ENCODE measurements at regions not wholly inside any gene's neighbourhood (a gene's known extent, or its start where the extent isn't known, plus 50 kb on each side); places are given as distances from the start of the nearest gene placed in this dataset.

DNA sequence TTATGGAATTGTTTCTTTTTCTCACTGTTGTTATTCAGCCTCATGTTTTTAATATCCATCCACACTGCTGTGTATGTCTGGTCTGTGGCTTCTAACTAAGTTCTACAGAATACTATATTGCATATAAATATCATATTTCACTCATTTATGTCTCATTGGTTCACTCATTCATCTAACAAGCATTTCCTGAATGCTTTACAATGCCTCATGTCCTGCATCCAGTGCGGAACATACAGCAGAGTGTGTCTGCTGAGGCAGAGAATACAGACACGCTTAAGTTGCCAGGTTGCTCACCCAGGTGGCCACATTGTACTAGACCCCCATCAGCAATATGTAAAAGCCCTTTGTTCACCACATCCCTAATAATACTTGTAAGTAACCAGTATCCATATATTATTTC lies 111.8 kb upstream of the CNTNAP2 start:
- Histone ChIP-seq H3K4me3 (ENCODE audit: low read length) (no peak overlapping the region), H3K27ac (ENCODE audit: low read length) (no peak overlapping the region), H3K27me3 (ENCODE audit: control insufficient read depth, insufficient read depth) (no peaks in the 10 kb centered on the region), H3K9me3 (ENCODE audit: control insufficient read depth, low read length) (no peaks in the 10 kb centered on the region), H3K4me1 (ENCODE audit: control insufficient read depth, insufficient read depth, low read length) (no peaks in the 10 kb centered on the region)
- ATAC-seq (no peak), DNase-seq (no peak)
- WGBS = 87% methylated on average over 2 of the region's 2 CpGs
- intact Hi-C loops (cut with DNase I) = no loop called here

DNA sequence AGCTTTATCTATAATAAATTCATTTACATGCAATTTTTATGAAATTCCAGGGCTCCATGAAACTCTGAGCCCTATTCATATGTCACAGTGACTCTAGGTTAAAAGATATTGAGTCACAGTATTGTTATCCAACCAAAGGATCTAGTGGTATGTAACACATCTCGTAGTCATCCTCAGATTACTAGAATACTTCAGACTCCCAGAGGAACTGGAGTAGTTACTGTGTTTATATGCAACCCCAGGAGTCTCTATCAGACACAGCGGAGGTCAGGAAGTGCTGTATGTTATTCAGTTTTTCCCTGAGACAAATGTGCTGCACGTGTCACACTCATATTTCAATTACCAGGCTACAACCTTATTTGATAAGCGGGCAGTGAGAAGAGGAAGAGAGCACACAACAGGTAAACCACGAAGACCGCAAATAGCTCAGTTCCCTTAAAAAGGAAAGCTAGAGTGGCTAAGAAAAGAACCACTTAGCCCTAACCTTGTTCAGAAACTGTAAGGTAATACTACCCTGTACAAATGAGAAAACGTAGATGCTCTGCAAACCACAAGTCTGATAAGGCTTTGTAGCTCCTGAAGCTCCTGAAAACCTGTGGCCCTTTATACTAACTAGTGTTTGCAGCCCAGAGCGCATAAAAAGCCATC lies 114.0 kb upstream of the CNTNAP2 start:
- H3K27ac ChIP-seq (ENCODE audit: low read length) = no peak overlapping the region
- H3K4me3 ChIP-seq (ENCODE audit: low read length) = no peak overlapping the region
- H3K4me1 ChIP-seq (ENCODE audit: control insufficient read depth, insufficient read depth, low read length) = no peaks in the 10 kb centered on the region
- no peaks in the 10 kb centered on the region for H3K27me3 ChIP-seq (ENCODE audit: control insufficient read depth, insufficient read depth)
- H3K9me3 ChIP-seq (ENCODE audit: control insufficient read depth, low read length) = no peaks in the 10 kb centered on the region
- DNase-seq = no peak
- intact Hi-C loops (cut with DNase I) = no loop called here
- ATAC-seq = no peak
- 61% methylated on average over 8 of the region's 8 CpGs for WGBS

- ATAC-seq = no peak
- Histone ChIP-seq H3K4me1 (ENCODE audit: control insufficient read depth, insufficient read depth, low read length) (no peaks in the 10 kb centered on the region), H3K27me3 (ENCODE audit: control insufficient read depth, insufficient read depth) (no peaks in the 10 kb centered on the region), H3K27ac (ENCODE audit: low read length) (no peak overlapping the region), H3K4me3 (ENCODE audit: low read length) (no peak overlapping the region), H3K9me3 (ENCODE audit: control insufficient read depth, low read length) (no peaks in the 10 kb centered on the region)
- no peak for DNase-seq
- intact Hi-C loops (cut with DNase I) = no loop called here
These were observed 114.6 kb upstream of the CNTNAP2 start for GRCh38 chr7:146002008-146002407.

- H3K27ac ChIP-seq (ENCODE audit: low read length) = no peak overlapping the region
- H3K27me3 ChIP-seq (ENCODE audit: control insufficient read depth, insufficient read depth) = no peaks in the 10 kb centered on the region
- H3K9me3 ChIP-seq (ENCODE audit: control insufficient read depth, low read length) = no peaks in the 10 kb centered on the region
- no peaks in the 10 kb centered on the region for H3K4me1 ChIP-seq (ENCODE audit: control insufficient read depth, insufficient read depth, low read length)
- no peak for DNase-seq
- ATAC-seq = no peak
- WGBS = 66% methylated on average over 2 of the region's 2 CpGs
- intact Hi-C loops (cut with DNase I) = no loop called here
- H3K4me3 ChIP-seq (ENCODE audit: low read length) = no peak overlapping the region
These were observed 115.7 kb upstream of the CNTNAP2 start for GRCh38 chr7:146000882-146001281.

GRCh38 chr7:145989469-145989868 lies 127.1 kb upstream of the CNTNAP2 start:
- DNase-seq = no peak
- H3K27ac ChIP-seq (ENCODE audit: low read length) = no peak overlapping the region
- H3K9me3 ChIP-seq (ENCODE audit: control insufficient read depth, low read length) = no peaks in the 10 kb centered on the region
- H3K27me3 ChIP-seq (ENCODE audit: control insufficient read depth, insufficient read depth) = no peaks in the 10 kb centered on the region
- H3K4me1 ChIP-seq (ENCODE audit: control insufficient read depth, insufficient read depth, low read length) = no peaks in the 10 kb centered on the region
- intact Hi-C loops (cut with DNase I) = no loop called here
- H3K4me3 ChIP-seq (ENCODE audit: low read length) = no peak overlapping the region
- 72% methylated on average over 4 of the region's 4 CpGs for WGBS
- no peak for ATAC-seq

- DNase-seq (no peak), ATAC-seq (no peak)
- WGBS = 49% methylated on average over 4 of the region's 4 CpGs
- Histone ChIP-seq H3K4me3 (ENCODE audit: low read length) (no peak overlapping the region), H3K4me1 (ENCODE audit: control insufficient read depth, insufficient read depth, low read length) (no peaks in the 10 kb centered on the region), H3K27me3 (ENCODE audit: control insufficient read depth, insufficient read depth) (no peaks in the 10 kb centered on the region), H3K27ac (ENCODE audit: low read length) (no peak overlapping the region), H3K9me3 (ENCODE audit: control insufficient read depth, low read length) (no peaks in the 10 kb centered on the region)
- intact Hi-C loops (cut with DNase I) = no loop called here
These were observed 130.2 kb upstream of the CNTNAP2 start for GRCh38 chr7:145986248-145986874.

- no peak overlapping the region for H3K27ac ChIP-seq (ENCODE audit: low read length)
- ATAC-seq = no peak
These were observed 137.8 kb upstream of the CNTNAP2 start for GRCh38 chr7:145978769-145979168.

GRCh38 chr7:145959981-145960380 lies 156.6 kb upstream of the CNTNAP2 start:
- WGBS = 70% methylated on average over 4 of the region's 4 CpGs
- H3K4me1 ChIP-seq (ENCODE audit: control insufficient read depth, insufficient read depth, low read length) = no peaks in the 10 kb centered on the region
- intact Hi-C loops (cut with DNase I) = no loop called here
- H3K9me3 ChIP-seq (ENCODE audit: control insufficient read depth, low read length) = no peaks in the 10 kb centered on the region
- no peak for DNase-seq
- ATAC-seq = no peak
- H3K27ac ChIP-seq (ENCODE audit: low read length) = no peak overlapping the region
- H3K27me3 ChIP-seq (ENCODE audit: control insufficient read depth, insufficient read depth) = no peaks in the 10 kb centered on the region
- no peak overlapping the region for H3K4me3 ChIP-seq (ENCODE audit: low read length)

More at GRCh38 chr7:145978769-145979168, 137.8 kb upstream of the CNTNAP2 start:
- H3K4me3 ChIP-seq (ENCODE audit: low read length) = no peak overlapping the region
- no peaks in the 10 kb centered on the region for H3K9me3 ChIP-seq (ENCODE audit: control insufficient read depth, low read length)
- intact Hi-C loops (cut with DNase I) = no loop called here
- no peak for DNase-seq
- no peaks in the 10 kb centered on the region for H3K27me3 ChIP-seq (ENCODE audit: control insufficient read depth, insufficient read depth)
- 84% methylated on average over 1 of the region's 1 CpG for WGBS
- H3K4me1 ChIP-seq (ENCODE audit: control insufficient read depth, insufficient read depth, low read length) = no peaks in the 10 kb centered on the region

DNA sequence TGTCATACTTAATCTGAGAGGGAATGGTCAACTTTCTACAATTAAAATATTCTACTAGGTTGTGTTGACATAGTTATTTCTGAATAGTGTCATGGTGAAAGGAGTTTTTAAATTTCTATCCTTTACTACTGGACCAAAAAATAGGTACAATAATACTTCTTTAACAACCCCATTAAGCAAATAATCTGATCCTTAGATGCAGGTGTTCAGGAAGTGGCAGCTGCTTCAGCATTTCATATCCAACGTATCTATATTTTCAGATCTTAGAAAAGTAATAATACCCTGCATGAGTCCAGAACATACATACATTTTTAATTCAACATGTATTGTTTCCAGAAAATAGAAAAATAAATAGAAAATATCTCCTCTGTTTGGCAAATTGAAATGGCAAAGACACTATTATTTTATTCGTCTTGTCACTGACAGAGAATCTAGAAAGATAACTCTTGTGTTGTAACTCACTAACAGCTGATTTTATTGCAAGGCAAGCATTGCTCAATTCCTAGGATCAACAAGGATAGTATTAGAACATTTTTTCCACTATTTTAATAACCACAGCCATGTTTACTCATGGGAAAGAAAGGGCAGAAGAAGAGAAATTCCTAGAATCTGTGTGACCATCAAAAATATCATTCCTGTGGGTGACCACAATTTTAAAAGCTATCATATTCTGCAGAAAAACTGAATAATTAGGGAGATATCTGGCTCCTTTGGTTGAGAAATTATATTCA lies 159.3 kb upstream of the CNTNAP2 start:
- no peak for DNase-seq
- no peaks in the 10 kb centered on the region for H3K27me3 ChIP-seq (ENCODE audit: control insufficient read depth, insufficient read depth)
- intact Hi-C loops (cut with DNase I) = no loop called here
- WGBS = 64% methylated on average over 2 of the region's 2 CpGs
- H3K27ac ChIP-seq (ENCODE audit: low read length) = no peak overlapping the region
- no peak for ATAC-seq
- no peaks in the 10 kb centered on the region for H3K4me1 ChIP-seq (ENCODE audit: control insufficient read depth, insufficient read depth, low read length)
- H3K4me3 ChIP-seq (ENCODE audit: low read length) = no peak overlapping the region
- H3K9me3 ChIP-seq (ENCODE audit: control insufficient read depth, low read length) = no peaks in the 10 kb centered on the region

DNA sequence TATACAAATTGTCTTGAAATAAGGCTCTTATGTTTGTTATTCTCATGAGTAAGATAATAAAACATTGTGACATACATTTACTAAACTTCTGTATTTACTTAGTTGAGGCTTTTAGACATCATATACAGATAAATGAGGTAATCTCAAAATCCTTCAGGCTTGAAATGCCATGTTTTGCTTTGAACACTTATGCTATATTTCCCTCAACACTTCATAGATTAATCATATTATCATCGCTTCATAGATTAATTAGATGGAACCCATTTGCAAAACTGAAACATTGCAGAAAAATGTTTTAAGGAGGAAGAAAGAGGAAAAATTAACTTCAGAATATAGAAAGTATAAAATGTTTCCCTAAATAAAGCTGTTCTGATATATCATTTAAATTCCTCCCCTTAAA lies 165.0 kb upstream of the CNTNAP2 start:
- Histone ChIP-seq H3K4me3 (ENCODE audit: low read length) (no peak overlapping the region), H3K27me3 (ENCODE audit: control insufficient read depth, insufficient read depth) (no peaks in the 10 kb centered on the region), H3K4me1 (ENCODE audit: control insufficient read depth, insufficient read depth, low read length) (no peaks in the 10 kb centered on the region), H3K27ac (ENCODE audit: low read length) (no peak overlapping the region), H3K9me3 (ENCODE audit: control insufficient read depth, low read length) (no peaks in the 10 kb centered on the region)
- intact Hi-C loops (cut with DNase I) = no loop called here
- WGBS = 78% methylated on average over 1 of the region's 1 CpG
- no peak for DNase-seq
- ATAC-seq = no peak

GRCh38 chr7:145928937-145929336 lies 187.7 kb upstream of the CNTNAP2 start:
- no peak for DNase-seq
- Histone ChIP-seq H3K4me3 (ENCODE audit: low read length) (no peak overlapping the region), H3K27me3 (ENCODE audit: control insufficient read depth, insufficient read depth) (no peaks in the 10 kb centered on the region), H3K4me1 (ENCODE audit: control insufficient read depth, insufficient read depth, low read length) (no peaks in the 10 kb centered on the region), H3K27ac (ENCODE audit: low read length) (no peak overlapping the region), H3K9me3 (ENCODE audit: control insufficient read depth, low read length) (no peaks in the 10 kb centered on the region)
- 64% methylated on average over 1 of the region's 1 CpG for WGBS
- intact Hi-C loops (cut with DNase I) = no loop called here
- ATAC-seq = no peak
